AG09309 (cell line): ENCODE measurements at regions not wholly inside any gene's neighbourhood (a gene's known extent, or its start where the extent isn't known, plus 50 kb on each side); places are given as distances from the start of the nearest gene placed in this dataset.
"Not testable (repeated sequence)": the region's sequence is repeated elsewhere in the genome, so short reads cannot be mapped to it uniquely, and the experiment has no call there.

Experiments used
- DNase-seq: peaks from one replicate; pipeline ENCODE4 v3.0.0-alpha.2; 2010; ENCODE audit warnings: low read depth
- H3K4me3 ChIP-seq: 2 replicates; pipeline ENCODE4 v1.5.1; 2011; ENCODE audit warnings: mild to moderate bottlenecking, low read depth, low read length, moderate library complexity; ENCODE audit not compliant: control insufficient read depth
- TF ChIP-seq, protein P1 (sequence below): IDR thresholded peaks from 2 replicates; pipeline ENCODE4 v1.5.1; 2011; ENCODE audit warnings: mild to moderate bottlenecking, low read depth, low read length, inconsistent platforms; ENCODE audit not compliant: insufficient read depth, control insufficient read depth; ENCODE audit errors: missing control alignments

DNA sequence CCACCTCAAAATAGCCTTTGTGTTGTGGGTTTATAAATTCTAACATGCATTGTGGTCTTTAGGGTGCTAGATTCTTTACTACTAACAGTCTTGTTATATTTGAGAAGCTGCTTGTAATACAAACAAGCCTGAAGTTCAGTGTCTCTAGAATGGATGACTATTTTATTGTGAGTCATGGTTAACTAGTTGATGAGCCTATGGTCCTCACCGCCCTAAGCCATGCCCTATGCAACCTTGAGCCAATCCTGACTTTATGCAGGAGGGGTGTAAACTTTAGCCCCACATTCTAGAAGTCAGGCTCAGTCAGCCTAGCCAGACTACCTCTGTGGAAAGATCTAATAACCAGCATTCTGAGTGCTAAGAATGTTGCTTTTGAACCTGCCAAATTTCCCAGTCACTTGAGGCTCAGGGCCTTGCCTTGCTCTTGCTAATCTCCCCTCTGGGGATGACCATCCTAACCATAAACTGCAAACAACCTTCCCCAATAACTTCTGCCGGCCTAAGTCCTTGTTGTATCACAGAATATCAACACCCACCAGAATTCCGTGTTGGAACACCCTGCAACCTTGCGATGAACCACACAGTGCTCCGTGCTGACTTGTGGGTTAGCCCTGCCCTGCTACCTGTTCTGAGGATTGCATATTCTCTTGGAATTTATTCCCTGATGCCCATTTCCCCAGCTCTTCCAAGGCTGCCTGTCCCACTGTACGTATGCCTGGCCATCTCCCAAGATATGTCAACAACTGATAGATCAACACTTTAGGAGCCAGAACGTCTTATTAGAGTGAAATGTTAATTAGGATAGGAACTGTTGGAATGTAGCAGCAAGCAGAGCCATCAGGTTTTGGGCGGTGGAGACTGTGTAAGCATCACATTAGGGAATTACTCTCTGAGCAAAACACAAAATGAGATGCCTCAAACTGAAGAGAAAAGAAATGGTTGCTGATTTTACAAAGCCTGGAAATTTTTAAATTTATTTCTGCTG lies 71.7 kb upstream of the CEP85L start:
- DNase-seq, result no peak
- H3K4me3 ChIP-seq, result no peak overlapping the region
- TF ChIP-seq, protein P1, sequence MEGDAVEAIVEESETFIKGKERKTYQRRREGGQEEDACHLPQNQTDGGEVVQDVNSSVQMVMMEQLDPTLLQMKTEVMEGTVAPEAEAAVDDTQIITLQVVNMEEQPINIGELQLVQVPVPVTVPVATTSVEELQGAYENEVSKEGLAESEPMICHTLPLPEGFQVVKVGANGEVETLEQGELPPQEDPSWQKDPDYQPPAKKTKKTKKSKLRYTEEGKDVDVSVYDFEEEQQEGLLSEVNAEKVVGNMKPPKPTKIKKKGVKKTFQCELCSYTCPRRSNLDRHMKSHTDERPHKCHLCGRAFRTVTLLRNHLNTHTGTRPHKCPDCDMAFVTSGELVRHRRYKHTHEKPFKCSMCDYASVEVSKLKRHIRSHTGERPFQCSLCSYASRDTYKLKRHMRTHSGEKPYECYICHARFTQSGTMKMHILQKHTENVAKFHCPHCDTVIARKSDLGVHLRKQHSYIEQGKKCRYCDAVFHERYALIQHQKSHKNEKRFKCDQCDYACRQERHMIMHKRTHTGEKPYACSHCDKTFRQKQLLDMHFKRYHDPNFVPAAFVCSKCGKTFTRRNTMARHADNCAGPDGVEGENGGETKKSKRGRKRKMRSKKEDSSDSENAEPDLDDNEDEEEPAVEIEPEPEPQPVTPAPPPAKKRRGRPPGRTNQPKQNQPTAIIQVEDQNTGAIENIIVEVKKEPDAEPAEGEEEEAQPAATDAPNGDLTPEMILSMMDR, result no peak

GRCh38 chr6:118720125-118720473 lies 68.7 kb upstream of the CEP85L start:
- TF ChIP-seq, protein P1, result no peak
- no peak for DNase-seq
- no peak overlapping the region for H3K4me3 ChIP-seq

DNA sequence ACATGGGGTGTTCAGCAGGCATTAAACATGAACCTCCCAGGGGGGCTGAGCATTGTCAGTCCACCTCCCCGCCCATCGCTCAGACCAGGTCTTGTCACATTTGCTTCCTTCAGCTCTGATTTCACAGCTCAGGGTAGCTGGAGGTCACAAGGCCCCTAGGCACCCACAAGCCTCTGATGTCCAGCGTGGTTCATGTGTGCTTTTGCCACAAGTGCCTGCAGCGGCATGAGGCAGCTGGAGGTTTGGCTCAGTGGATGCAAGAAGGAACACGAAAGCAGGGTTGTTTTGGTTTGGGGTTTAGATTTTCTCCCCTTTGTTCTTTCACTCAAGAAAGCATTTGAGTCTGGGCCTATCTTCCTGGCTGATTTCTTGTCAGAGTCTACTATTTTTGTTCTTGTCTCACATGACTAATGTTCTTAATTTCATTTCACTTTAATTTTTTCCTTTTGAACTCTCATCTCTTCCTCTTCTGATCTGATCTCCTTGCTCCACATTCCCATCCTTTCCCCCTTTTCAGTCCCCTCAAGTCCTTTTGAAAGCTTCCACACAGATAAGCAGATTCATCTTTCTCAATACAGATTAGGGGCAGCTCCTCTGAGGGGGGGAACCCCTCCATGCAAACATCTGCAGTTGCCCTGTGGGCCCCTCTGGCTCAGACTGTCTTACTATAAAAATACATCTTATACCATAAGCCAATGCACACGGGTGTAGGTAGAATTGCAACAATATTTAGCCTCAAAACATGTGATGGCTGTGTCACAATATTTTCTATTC lies 68.1 kb upstream of the CEP85L start:
- TF ChIP-seq, protein P1, result no peak
- no peak for DNase-seq

GRCh38 chr6:118718903-118719302 lies 67.5 kb upstream of the CEP85L start:
- DNase-seq, result no peak
- TF ChIP-seq, protein P1, result no peak
- H3K4me3 ChIP-seq, result no peak overlapping the region

More for the DNA sequence above, 68.1 kb upstream of the CEP85L start:
- H3K4me3 ChIP-seq, result no peak overlapping the region

- DNase-seq, result no peak
- H3K4me3 ChIP-seq, result no peak overlapping the region
- TF ChIP-seq, protein P1, result no peak
These were observed 66.9 kb upstream of the CEP85L start for GRCh38 chr6:118718297-118718696.

GRCh38 chr6:118717106-118717505 lies 65.7 kb upstream of the CEP85L start:
- DNase-seq, result no peak
- no peak overlapping the region for H3K4me3 ChIP-seq
- TF ChIP-seq, protein P1, result no peak

DNA sequence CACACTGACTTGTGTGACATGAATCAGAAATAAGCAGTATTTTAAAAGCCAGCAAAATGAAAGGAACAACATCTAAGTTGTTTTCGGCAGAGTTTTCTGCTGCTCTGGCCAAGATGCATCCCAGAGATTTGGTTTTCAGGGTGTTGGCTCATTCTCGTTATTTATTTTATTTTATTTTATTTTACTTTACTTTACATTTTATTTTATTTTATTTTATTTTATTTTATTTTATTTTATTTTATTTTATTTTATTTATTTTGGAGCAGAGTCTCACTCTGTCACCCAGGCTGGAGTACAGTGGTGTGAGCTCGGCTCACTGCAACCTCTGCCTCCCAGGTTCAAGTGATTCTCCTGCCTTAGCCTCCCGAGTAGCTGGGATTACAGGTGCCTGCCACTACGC lies 64.5 kb upstream of the CEP85L start:
- not testable (repeated sequence) for H3K4me3 ChIP-seq, DNase-seq
